ENCODE measurements at regions not wholly inside any gene's neighbourhood (a gene's known extent, or its start where the extent isn't known, plus 50 kb on each side); places are given as distances from the start of the nearest gene placed in this dataset.

DNA sequence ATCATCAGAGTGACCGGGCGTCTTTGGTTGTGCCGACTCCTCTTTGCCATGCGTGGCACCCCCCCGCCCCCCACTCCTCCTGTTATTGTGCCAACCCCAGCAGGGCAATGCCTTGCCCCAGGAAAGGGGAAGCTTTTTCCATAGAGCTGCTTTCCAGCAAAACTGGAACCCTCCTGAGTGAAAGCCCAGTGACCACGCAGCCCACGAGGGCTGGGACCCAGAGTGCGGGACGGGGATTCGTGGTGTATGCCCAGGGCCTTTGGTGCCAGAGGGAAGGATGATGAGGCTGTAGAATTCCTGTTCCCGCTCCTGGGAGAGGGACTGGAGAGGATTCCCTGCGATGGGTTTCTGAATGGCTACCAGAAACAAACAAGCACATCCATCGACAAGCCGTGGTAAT, 116.8 kb upstream of the BACH2 start:
- H3K27me3 ChIP-seq (ENCODE audit: low read depth), result no peaks in the 10 kb centered on the region
- H3K9me3 ChIP-seq (replicated peaks), result no peaks in the 10 kb centered on the region
- TF ChIP-seq CTCF (IDR thresholded peaks at IDR 0.05; ENCODE audit: borderline replicate concordance), result no peak
- H3K27ac ChIP-seq (replicated peaks), result no peak overlapping the region
- peaks cover 19% of the 10 kb centered on the region for H3K4me1 ChIP-seq
- no peak for DNase-seq
- intact Hi-C loops (cut with micrococcal nuclease), result no loop called here
- H3K4me3 ChIP-seq, result peak overlapping the region; percentile 51
- no peaks in the 10 kb centered on the region for H3K36me3 ChIP-seq

GRCh38 chr6:90412538-90413369, 116.1 kb upstream of the BACH2 start:
- Histone ChIP-seq H3K27ac (replicated peaks) (no peak overlapping the region), H3K36me3 (no peaks in the 10 kb centered on the region), H3K4me1 (peaks cover 19% of the 10 kb centered on the region), H3K27me3 (ENCODE audit: low read depth) (no peaks in the 10 kb centered on the region), H3K4me3 (no peak overlapping the region), H3K9me3 (replicated peaks) (no peaks in the 10 kb centered on the region)
- intact Hi-C loops (cut with micrococcal nuclease), result no loop called here
- DNase-seq, result no peak
- TF ChIP-seq CTCF (IDR thresholded peaks at IDR 0.05; ENCODE audit: borderline replicate concordance), result no peak

DNA sequence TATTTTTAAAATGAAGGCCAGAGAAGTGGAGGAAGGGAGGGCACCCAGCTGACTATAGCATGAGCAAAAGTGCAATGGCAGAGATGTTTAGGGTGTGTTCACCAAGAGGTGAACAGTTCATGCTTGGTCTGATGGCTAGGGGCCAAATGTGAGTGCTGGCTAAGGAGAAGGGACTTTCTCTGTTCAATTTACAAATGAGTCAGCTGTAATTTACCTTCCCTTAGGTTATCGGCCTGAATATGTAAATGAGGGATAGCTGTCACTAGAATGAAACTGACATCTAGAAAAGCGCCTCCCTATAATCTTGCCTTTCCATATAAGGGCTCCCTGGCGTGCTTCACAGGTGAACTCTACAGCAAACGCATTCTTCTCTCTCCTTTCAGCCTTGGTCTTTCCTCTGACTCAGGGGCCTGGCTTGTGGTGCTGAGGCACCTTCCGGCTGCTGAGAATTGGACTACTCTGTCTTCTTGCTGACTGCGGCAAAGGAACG, 114.7 kb upstream of the BACH2 start:
- DNase-seq, result no peak
- Histone ChIP-seq H3K27ac (replicated peaks) (no peak overlapping the region), H3K4me3 (no peak overlapping the region), H3K9me3 (replicated peaks) (no peaks in the 10 kb centered on the region), H3K4me1 (peaks cover 6% of the 10 kb centered on the region), H3K36me3 (no peaks in the 10 kb centered on the region), H3K27me3 (ENCODE audit: low read depth) (no peaks in the 10 kb centered on the region)
- TF ChIP-seq CTCF (IDR thresholded peaks at IDR 0.05; ENCODE audit: borderline replicate concordance), result no peak
- intact Hi-C loops (cut with micrococcal nuclease), result no loop called here

DNA sequence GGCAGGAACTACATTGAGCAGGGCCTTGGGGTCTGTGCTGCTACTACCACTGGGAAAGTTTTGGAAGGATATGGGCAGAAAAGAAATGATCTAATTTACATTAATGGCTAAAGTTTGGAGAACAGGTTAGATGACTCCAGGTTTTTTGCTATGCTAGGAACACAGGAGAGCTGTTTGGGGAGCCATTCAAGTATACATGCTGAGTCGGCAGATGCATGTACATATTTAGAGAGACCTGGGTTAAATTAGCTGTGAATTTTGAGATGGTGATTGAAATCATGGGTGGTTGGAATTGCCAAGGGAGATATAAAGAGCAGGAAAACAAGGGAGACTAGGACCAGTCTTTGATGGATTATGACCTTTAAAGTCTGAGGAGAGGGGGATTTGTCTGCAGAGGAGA, 113.1 kb upstream of the BACH2 start:
- H3K9me3 ChIP-seq (replicated peaks), result no peaks in the 10 kb centered on the region
- peaks cover 6% of the 10 kb centered on the region for H3K4me1 ChIP-seq
- intact Hi-C loops (cut with micrococcal nuclease), result loop anchor here (10.0 kb wide), 1 partner anchor 65 kb away; no protein-coding TSS in a partner anchor
- H3K36me3 ChIP-seq, result no peaks in the 10 kb centered on the region
- H3K27ac ChIP-seq (replicated peaks), result no peak overlapping the region
- no peak for TF ChIP-seq CTCF (IDR thresholded peaks at IDR 0.05; ENCODE audit: borderline replicate concordance)
- no peak for DNase-seq
- H3K4me3 ChIP-seq, result no peak overlapping the region
- peaks cover 5% of the 10 kb centered on the region for H3K27me3 ChIP-seq (ENCODE audit: low read depth)

- intact Hi-C loops (cut with micrococcal nuclease), result loop anchor here (10.0 kb wide), 1 partner anchor 68 kb away; no protein-coding TSS in a partner anchor
- H3K36me3 ChIP-seq, result no peaks in the 10 kb centered on the region
- H3K27me3 ChIP-seq (ENCODE audit: low read depth), result peaks cover 15% of the 10 kb centered on the region
- H3K4me1 ChIP-seq, result peaks cover 10% of the 10 kb centered on the region
- no peak overlapping the region for H3K4me3 ChIP-seq
- TF ChIP-seq CTCF (IDR thresholded peaks at IDR 0.05; ENCODE audit: borderline replicate concordance), result no peak
- no peak for DNase-seq
- no peaks in the 10 kb centered on the region for H3K9me3 ChIP-seq (replicated peaks)
- no peak overlapping the region for H3K27ac ChIP-seq (replicated peaks)
These were observed 110.3 kb upstream of the BACH2 start for GRCh38 chr6:90406957-90407356.
